Activated T-cell treated with anti-CD3 and anti-CD28 coated beads for 24 hours (primary cell): ENCODE measurements at regions not wholly inside any gene's neighbourhood (a gene's known extent, or its start where the extent isn't known, plus 50 kb on each side); places are given as distances from the start of the nearest gene placed in this dataset.
"Not testable (repeated sequence)": the region's sequence is repeated elsewhere in the genome, so short reads cannot be mapped to it uniquely, and the experiment has no call there.

Source experiments
- DNase-seq: peaks from one replicate; pipeline ENCODE4 v3.0.0-alpha.2; 2020; ENCODE audit warnings: low read depth

- DNase-seq: no peak
These were observed 446.1 kb upstream of the SULF2 start for GRCh38 chr20:48231253-48231930.

GRCh38 chr20:48230216-48230615, 444.9 kb upstream of the SULF2 start:
- DNase-seq: no peak

GRCh38 chr20:48227381-48227780, 442.1 kb upstream of the SULF2 start:
- DNase-seq: no peak

DNA sequence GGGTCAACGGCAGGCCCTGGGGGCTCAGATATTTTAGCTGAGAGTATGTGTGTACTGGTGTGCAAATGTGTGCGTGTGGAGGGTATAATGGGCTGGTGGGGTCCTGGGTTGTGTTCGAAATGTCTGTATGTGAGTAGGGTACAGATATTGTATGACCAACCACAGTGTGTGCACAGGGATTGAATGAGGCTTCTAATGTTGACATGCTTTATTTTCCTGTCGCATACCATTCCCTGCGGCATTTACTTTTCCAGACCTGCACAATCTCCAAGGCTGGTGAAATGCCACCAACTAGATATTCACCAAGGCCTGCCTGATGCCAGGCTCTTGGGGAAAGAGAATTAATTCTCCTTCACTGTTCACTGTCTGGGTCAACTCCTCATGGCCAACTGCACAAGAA, 441.4 kb upstream of the SULF2 start:
- no peak for DNase-seq

DNA sequence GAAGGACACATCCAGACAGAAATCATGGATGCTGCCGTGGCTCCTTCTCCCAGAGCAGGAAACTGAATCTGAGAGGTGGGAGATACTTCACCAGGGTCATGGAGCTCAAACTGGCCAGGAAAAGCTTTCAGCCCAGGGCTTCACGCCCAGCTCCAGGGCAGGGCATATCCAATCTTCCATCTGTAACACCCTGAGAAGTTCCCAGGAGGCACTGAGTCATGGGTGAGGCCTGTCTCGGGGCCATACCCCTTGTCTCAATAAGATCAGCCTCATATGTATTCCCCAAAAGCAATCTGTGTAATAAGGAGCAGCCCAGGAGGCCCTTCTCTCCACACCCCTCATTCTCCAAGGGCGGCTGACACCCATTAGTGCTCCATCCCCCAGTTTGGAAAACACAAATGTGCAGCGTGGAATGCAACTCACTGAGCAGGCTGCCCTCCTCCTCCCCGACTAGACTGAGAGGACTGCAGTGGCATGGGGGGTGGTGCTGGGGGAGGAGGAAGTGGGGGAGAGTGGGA, 439.3 kb upstream of the SULF2 start:
- DNase-seq: no peak

- no peak for DNase-seq
These were observed 438.4 kb upstream of the SULF2 start for GRCh38 chr20:48223715-48224114.

GRCh38 chr20:48222595-48223180, 437.4 kb upstream of the SULF2 start:
- no peak for DNase-seq

GRCh38 chr20:48220033-48220633, 434.9 kb upstream of the SULF2 start:
- DNase-seq: no peak

GRCh38 chr20:48219306-48219705, 434.0 kb upstream of the SULF2 start:
- no peak for DNase-seq

DNA sequence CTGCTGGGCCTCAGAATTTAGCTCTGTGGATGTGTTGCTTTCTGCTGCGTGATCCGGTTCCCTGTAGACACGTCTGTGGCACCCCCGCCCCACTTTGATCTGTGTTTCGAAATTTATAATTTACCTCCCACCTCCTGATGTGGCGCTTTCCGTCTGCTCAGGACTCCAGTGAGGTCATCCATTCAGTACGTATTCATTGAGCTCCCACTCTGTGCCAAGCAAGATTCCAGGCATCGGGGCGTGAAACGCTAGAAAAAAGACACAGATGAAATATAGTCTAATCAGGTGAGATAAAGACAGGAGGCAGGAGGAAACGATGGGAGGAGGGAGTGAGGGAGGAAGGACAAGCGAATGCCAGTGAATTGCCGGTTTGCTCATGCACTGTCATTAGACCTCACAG, 431.9 kb upstream of the SULF2 start:
- DNase-seq: no peak

DNA sequence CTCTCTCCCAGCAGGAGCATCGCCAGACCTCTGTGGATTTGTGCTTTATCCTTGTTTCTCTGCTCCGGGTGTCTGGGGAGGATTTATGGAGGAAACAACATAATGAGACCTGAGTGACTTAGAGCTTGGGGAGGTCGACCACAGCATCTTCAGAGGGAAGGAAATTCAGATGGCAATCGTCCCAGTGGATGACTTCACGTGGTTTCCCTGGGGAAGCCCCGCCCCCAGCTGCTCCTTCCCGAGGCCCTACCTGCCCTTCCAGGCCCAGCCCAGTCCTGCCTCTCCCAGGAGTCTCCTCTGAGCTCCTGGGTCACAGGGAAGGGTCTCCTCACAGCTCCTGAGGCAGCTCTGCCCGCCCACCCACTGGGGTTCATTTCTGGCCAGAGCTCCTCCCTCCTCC, 430.3 kb upstream of the SULF2 start:
- DNase-seq: no peak

DNA sequence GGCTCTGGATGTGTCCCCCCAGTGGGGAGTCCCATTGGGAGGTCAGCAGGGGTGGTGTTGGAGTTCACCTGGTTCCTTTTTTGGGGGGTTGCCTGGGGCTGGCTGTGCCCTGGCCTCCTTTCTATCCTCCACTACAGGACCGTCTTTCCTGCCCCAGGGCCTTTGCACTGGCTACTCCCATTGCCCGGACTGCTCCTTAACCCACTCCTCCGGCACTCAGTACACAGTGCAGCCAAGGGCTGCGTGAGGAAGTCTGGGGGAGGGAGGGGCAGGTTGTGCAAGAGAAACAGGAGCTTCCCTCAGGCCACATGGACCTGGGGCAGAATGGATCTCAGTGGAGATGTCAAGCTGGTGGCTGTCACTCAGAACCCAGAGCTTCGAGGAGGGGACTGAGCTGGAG, 429.3 kb upstream of the SULF2 start:
- no peak for DNase-seq

DNA sequence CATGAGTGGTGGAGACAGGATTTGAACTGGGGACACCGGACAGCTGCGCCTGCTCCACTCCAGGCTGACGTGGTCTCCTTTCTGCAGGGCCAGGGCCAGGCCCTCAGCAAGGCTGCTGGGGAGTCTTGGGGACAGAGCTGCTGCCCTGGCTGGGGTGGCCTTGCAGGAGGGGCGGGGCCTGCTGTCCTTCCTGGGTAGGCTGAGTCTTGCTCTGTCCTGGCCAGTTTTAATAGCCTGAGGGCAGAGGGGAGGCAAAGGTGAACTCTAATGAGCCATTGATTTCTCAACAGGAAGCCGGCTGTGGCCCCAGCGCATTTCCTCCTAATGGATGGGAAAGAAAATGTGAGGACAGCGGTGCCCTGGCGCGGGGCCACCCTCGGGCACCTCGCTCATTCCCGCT, 428.4 kb upstream of the SULF2 start:
- DNase-seq: not testable (repeated sequence)

DNA sequence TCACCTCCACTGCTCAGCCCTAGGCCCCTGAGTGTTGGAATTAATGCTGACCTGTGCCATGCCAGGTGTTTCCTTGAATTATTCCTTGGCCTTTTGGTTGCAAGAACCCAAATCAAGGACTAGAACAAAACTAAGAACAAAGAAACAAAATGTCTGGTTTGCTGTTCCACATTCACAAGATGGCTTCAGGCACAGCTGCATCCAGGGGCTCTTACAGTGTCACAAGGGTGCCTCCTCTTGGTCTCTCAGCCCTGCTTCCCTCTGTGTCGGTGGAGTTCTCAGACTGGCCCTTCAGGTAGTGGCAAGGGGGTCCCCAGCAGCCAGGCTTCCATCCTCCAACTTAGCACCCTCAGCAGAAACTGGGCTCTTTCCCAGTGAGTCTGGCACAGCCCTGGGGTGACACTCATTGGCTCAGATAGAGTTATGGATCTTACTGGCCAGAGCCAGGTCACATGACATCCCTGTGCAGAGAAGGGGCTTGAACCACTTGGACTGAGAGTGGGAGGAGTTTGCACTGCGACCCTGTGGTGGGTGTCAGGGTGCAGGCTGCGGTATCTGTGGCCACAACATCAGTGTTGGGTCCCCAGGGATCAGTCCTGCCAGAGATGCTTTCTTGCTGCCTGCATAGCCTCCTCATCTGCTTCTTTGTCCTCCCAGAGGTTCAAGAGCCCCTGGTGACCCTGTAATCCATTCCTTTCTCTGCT, 427.7 kb upstream of the SULF2 start:
- DNase-seq: no peak

GRCh38 chr20:48211847-48212246, 426.6 kb upstream of the SULF2 start:
- DNase-seq: no peak

GRCh38 chr20:48211238-48211637, 426.0 kb upstream of the SULF2 start:
- no peak for DNase-seq

DNA sequence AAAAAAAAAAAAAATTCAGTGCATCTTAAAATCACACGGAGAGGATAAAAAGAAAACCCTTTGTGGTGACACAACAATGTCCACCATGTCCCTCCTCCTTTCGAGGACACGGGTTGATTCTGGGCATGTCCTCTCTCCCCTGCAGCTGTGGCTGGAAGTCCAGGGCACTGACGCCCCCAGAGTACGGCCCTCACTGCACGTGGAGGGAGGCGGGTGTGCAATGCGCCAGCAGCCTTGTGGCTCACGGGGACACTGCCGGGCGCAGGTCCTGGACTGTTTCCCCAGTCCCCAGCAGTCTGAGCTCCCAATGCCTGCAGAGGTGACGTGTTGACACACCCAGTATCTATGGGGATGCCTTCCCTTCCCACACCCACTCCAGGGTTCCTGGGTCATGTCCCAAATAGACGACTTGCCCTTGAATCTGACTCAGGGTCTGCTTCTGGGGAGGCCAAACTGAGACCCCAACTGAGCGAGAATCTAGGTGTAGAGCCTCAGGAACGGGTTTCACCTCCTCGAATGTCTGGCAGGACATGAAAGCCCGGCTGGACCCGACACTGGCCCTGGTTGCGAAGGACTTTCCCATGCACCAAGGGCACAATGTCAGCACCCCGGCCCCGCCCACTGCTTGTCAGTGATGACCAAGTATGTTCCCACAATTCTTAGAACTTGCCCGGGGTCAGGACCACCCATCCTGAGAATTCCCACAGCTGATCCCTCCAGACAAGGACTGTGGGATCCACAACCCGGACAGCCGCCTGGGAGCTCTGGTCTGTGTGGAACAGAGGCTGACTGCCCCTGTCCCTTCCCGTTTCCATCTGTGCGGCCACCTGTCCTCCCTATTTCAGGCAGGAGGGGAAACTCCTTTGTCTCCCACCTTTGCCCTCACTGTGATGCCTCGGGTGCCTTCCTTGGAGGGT, 425.1 kb upstream of the SULF2 start:
- DNase-seq: no peak

DNA sequence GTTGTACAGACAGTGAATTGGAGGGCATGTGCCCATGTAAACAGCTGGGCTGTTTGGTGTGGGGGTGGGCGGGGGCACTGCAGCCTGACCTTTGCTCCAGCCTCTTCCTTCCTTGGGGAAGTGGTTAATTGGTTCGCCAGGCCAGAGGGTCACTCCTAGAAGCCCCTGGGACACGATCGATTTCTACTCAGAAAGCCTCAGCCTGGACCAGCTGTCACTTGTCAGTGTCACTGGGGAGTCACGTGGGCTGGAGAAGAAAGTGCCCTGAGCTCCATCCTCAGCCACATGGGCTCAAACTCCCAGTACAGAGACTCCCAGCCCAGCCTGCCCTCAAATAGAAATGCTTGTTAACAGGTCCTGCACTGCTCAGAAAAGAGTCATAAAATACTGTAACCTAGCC, 423.8 kb upstream of the SULF2 start:
- no peak for DNase-seq

DNA sequence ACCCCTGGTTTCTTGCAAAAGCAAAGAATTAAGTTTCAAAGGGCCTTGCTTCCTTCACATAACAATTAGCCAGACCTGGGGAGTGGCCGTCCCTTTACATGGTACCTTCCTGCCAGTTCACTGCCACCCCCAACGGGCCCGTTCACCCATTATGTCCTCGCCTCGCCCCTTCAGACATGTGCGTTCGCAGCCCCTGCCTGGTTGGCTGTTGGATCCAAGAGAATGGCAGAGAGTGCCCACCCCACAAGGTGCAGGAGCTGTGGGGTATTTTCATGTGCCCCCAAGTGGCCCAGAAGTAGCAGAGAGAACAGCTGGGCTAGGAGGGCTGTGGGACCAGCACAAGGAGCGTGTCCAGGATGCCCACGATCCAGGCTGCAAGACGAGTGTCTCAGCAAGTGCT, 422.9 kb upstream of the SULF2 start:
- DNase-seq: no peak

- DNase-seq: no peak
These were observed 422.2 kb upstream of the SULF2 start for GRCh38 chr20:48207505-48207904.

- no peak for DNase-seq
These were observed 420.5 kb upstream of the SULF2 start for GRCh38 chr20:48205786-48206185.

- DNase-seq: no peak
These were observed 420.1 kb upstream of the SULF2 start for GRCh38 chr20:48205281-48205782.
